Panc1 (cell line): ENCODE measurements at regions not wholly inside any gene's neighbourhood (a gene's known extent, or its start where the extent isn't known, plus 50 kb on each side); places are given as distances from the start of the nearest gene placed in this dataset.

Experiments
- ATAC-seq: fragments of 200-7000 bp; cut with Tn5 transposase; 2 replicates; pipeline ENCODE4 v1.9.1; 2020; ENCODE audit warnings: mild to moderate bottlenecking, moderate library complexity
- BruUV-seq: library from RNA; stranded (reverse); fragments of 400-500 nt; replicated peaks from 2 replicates; lab custom pipeline; 2021; lab: Mats Ljungman, UMichigan
- CTCF ChIA-PET: fragments of 300-600 bp; sonication (Branson Sonifier 250); formaldehyde crosslinking; loops from one replicate; lab custom pipeline; 2022; ENCODE audit warnings: antibody characterized with exemption; lab: Charles Lee
- POLR2A ChIA-PET: fragments of 300-600 bp; sonication (Branson Sonifier 250); formaldehyde crosslinking; loops from one replicate; lab custom pipeline; 2022; ENCODE audit warnings: antibody characterized with exemption; lab: Charles Lee
- DNase-seq: peaks from one replicate; pipeline ENCODE4 v3.0.0-alpha.2; 2010; ENCODE audit warnings: low read depth, low spot score
- H3K27ac ChIP-seq: 2 replicates; pipeline ENCODE4 v1.5.1; 2011; ENCODE audit warnings: mild to moderate bottlenecking, low read length, inconsistent platforms
- H3K27me3 ChIP-seq: fragments of 200-500 bp; sonication (Bioruptor generic); 2 replicates; pipeline ENCODE4 v1.6.0; 2014; ENCODE audit warnings: low read length, inconsistent platforms; ENCODE audit not compliant: control insufficient read depth, insufficient read depth
- H3K36me3 ChIP-seq: fragments of 200-500 bp; sonication (Bioruptor generic); 2 replicates; pipeline ENCODE4 v1.5.1; 2014; ENCODE audit warnings: inconsistent platforms, mild to moderate bottlenecking, low read length, moderate library complexity; ENCODE audit not compliant: control insufficient read depth, insufficient read depth
- H3K4me1 ChIP-seq: 2 replicates; pipeline ENCODE4 v1.5.1; 2011; ENCODE audit warnings: inconsistent platforms, mild to moderate bottlenecking, low read length, moderate library complexity; ENCODE audit not compliant: control insufficient read depth, insufficient read depth
- H3K4me3 ChIP-seq, 2 experiments: 2 replicates each; pipeline ENCODE4 v1.5.1; 2011 to 2012; ENCODE audit warnings: low read depth in 2 of 2, low read length in 2 of 2, mild to moderate bottlenecking in 2 of 2, inconsistent platforms in 1 of 2, moderate library complexity in 1 of 2
- H3K9me3 ChIP-seq: fragments of 200-500 bp; sonication (Bioruptor generic); 2 replicates; pipeline ENCODE4 v1.5.1; 2014; ENCODE audit warnings: low read depth, mild to moderate bottlenecking, inconsistent platforms, low read length, moderate library complexity; ENCODE audit not compliant: control insufficient read depth, insufficient read depth
- CTCF ChIP-seq: fragments of 450-650 bp; IDR thresholded peaks from 2 replicates; pipeline ENCODE4 v1.5.1; 2017; ENCODE audit warnings: mild to moderate bottlenecking
- POLR2AphosphoS5 ChIP-seq: IDR thresholded peaks from 2 replicates; pipeline ENCODE4 v1.6.1; 2012; ENCODE audit warnings: mild to moderate bottlenecking, low read depth, low read length, moderate library complexity
- REST ChIP-seq, 2 experiments: IDR thresholded peaks; 2 replicates each; pipeline ENCODE4 v1.6.1; 2011 to 2012; ENCODE audit warnings: low read depth in 2 of 2, control low read depth in 1 of 2, low read length in 1 of 2, mild to moderate bottlenecking in 1 of 2, moderate library complexity in 1 of 2; ENCODE audit not compliant: insufficient read depth in 1 of 2
- SIN3A ChIP-seq: IDR thresholded peaks from 2 replicates; pipeline ENCODE4 v1.6.1; 2012; ENCODE audit warnings: low read depth, mild to moderate bottlenecking, low read length, moderate library complexity, borderline replicate concordance; ENCODE audit not compliant: insufficient read depth
- TCF7L2 ChIP-seq: IDR thresholded peaks from 2 replicates; pipeline ENCODE4 v1.6.1; 2011; ENCODE audit warnings: mild to moderate bottlenecking, low read depth, low read length, inconsistent platforms
- in situ Hi-C: cut with HindIII; loops from 2 replicates; pipeline ENCODE4 v1.10.0; 2016; ENCODE audit warnings: low sequenced_read_pairs, low pct_unique_long_range_greater_than_20kb
- intact Hi-C: fragments of 100-400 bp; cut with micrococcal nuclease; formaldehyde crosslinking; loops from one replicate; pipeline ENCODE4 v1.10.0; 2022; ENCODE audit not compliant: unreplicated experiment

GRCh38 chr9:18007621-18008020 lies 428.8 kb downstream of the SH3GL2 start:
- H3K4me3 ChIP-seq: no peak overlapping the region
- CTCF ChIA-PET: no interaction called here
- ATAC-seq (no peak), DNase-seq (no peak)
- no peak overlapping the region for H3K27ac ChIP-seq
- H3K4me1 ChIP-seq: no peaks in the 10 kb centered on the region
- no peaks in the 10 kb centered on the region for H3K36me3 ChIP-seq
- H3K27me3 ChIP-seq: no peaks in the 10 kb centered on the region
- in situ Hi-C loops (no loop called here), intact Hi-C loops (no loop called here)
- POLR2A ChIA-PET: interaction anchor here (0.6 kb wide), 1 partner anchor 61 kb away, joined by 3 read pairs; no protein-coding TSS in a partner anchor
- H3K9me3 ChIP-seq: no peaks in the 10 kb centered on the region
- no TSS peak for BruUV-seq
- TF ChIP-seq POLR2AphosphoS5: no peak
- TF ChIP-seq CTCF: no peak
- TF ChIP-seq TCF7L2: no peak
- TF ChIP-seq REST (IDR thresholded peaks at IDR 0.05; ENCODE audit: insufficient read depth in 1 of 2, low read depth in 2 of 2, low read length in 1 of 2): no peak
- TF ChIP-seq SIN3A: no peak

GRCh38 chr9:18009902-18010301 lies 431.0 kb downstream of the SH3GL2 start:
- no peaks in the 10 kb centered on the region for H3K36me3 ChIP-seq
- no TSS peak for BruUV-seq
- no peak for TF ChIP-seq REST (IDR thresholded peaks at IDR 0.05; ENCODE audit: insufficient read depth in 1 of 2, low read depth in 2 of 2, low read length in 1 of 2)
- TF ChIP-seq TCF7L2: no peak
- no peak for TF ChIP-seq SIN3A
- H3K9me3 ChIP-seq: no peaks in the 10 kb centered on the region
- no peak overlapping the region for H3K27ac ChIP-seq
- ChIA-PET CTCF (no interaction called here), POLR2A (no interaction called here)
- intact Hi-C loops: no loop called here
- DNase-seq (no peak), ATAC-seq (no peak)
- no peaks in the 10 kb centered on the region for H3K4me1 ChIP-seq
- no peaks in the 10 kb centered on the region for H3K27me3 ChIP-seq
- in situ Hi-C loops: no loop called here
- H3K4me3 ChIP-seq: no peak overlapping the region
